SK-MEL-5 (cell line): ENCODE measurements at regions not wholly inside any gene's neighbourhood (a gene's known extent, or its start where the extent isn't known, plus 50 kb on each side); places are given as distances from the start of the nearest gene placed in this dataset.

Experiments used
- DNase-seq: peaks from one replicate; pipeline ENCODE4 v3.0.0-alpha.2; 2016; ENCODE audit warnings: low read depth, low spot score
- in situ Hi-C: cut with HindIII; loops from 2 replicates; pipeline ENCODE4 v1.10.0; 2016; ENCODE audit warnings: low sequenced_read_pairs, high pct_unique_total_duplicates, low pct_unique_long_range_greater_than_20kb

DNA sequence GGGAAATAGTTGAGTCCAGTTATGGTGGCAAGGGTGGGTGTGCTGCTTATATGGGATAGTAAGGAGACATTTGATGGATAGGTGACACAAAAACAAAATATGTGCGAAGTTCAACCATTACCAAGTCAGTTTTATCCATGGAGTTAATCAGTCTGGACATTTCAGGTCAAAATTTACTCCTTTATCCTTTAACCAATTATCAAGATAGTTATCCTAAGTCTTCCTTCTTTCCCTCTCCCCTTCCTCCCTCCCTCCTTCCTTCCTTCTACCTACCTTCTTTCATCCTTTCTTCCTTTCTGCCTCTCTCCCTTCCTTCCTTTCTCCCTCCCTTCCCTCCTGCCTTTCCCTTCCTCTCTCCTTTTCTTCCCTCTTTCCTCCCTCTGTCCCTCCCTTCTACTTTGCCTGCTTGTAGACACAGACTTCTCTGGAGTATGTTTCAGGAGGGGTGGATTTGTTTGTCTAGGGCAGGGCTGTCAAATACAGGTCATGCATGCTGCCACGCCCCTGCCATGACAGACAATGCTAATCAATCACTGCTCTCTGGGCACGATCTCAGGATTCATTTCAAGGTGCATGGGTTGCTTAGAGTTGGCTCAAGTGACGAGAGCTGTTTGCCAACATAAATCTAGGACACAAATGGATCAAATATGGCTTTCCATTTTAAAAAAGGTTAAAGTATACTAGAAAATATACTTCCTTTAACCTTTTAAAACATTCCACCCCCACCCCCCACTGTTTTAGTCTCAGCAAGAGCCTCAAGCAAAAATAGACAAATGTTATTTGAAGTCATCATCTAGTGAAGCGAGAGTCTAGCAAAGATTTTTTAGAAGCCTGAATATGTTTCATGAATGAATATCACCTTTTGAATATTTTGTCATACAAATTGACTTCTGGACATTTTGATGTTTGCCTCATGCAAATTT lies 281.6 kb upstream of the CITED2 start:
- in situ Hi-C loops = no loop called here
- no peak for DNase-seq

DNA sequence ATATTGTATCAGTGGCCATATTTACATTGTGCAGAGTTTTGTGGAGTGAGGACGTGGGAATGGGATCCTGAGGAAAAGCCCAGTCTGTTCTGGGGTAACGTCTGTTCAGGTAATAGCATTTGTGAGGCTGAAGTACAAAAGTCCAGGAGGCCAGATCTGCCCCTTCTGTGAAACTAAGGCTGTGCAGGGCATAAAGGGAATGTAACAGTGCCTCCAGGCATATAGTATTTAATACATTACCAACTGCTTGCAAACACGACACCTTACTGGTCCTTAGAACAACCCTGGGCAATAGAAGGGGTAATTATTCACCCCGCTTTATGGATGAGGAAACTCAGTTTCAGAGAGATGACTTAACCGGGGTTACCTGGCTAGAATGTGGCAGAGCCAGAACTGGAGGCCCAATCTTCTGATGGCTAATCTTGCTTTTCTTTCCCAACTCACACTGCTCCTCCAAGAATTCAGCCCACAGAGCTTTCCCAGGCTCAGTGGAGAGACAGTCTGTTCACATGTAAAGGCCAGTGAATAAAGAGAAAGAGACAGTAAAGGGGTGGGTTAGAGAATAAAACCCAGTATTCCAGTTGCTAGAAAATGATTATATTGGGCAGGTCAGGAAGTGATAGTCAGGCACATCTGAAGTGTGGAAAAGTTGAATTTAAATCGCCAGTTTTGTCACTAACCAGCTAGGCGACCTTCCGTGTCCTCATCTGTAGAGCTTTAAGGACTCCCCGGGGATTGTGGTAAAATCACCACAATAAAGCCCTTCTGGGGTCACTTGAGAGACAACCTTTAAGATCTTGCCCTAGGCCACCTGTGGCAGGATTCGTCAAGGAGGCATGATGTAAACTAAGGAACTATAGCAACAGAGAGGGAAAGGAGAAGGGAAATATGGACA lies 280.7 kb upstream of the CITED2 start:
- in situ Hi-C loops = no loop called here
- no peak for DNase-seq

DNA sequence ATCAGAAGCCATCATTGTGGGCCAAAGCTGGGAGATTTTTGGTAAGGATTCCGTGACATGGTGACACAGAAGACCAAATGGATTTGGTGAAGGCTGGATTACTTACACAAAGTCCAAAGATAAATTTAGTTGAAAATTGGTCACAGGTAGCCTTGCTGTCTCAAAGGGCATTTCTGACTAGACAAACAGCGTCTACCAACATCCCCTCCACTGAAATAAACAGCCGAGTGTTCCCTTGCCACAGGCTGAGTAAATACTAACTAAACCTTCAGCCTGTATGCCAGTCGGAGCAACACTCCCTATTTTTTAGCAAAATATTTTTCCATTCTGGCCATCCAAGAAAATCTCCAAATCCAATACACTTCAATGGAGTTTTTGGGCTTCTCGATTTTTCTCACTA lies 279.9 kb upstream of the CITED2 start:
- no peak for DNase-seq
- in situ Hi-C loops = no loop called here

DNA sequence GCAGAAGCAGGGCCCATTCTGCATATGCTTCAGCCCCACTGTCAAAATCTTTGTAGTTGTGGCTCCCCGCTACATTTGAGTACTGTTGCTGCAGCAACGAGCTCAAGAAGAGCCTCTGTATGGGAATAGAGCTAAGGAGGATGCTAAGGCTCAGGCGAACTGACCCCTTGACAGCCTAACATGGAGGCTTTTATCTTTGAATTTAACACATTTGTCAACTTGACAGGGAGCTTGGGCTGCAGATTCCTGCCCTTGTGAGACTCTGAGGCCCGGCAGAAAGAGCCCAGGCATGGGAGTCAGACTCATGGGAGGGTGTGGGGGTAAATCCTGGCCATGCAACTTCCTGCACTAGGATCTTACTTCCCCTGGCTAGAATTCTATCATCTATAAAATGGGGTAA lies 278.7 kb upstream of the CITED2 start:
- in situ Hi-C loops = no loop called here
- DNase-seq = no peak

DNA sequence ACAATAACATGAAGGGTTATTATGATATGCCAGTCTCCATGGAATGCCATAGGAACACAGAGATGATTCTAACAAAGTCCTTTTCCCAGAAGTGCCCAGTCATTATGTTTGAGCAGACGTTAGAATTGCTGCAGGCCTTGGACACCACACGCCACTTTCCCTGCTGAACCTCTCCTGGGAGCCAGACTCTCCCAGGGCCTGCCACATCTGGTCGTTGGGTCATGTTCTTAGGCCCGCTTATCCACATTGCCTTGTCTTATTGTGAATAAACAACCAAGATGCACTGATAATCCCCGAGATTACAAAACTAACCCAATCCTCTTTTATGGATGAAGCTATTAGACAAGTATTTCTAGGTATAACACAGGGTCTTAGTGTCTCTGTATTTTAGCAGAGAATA lies 276.5 kb upstream of the CITED2 start:
- no peak for DNase-seq
- in situ Hi-C loops = no loop called here

DNA sequence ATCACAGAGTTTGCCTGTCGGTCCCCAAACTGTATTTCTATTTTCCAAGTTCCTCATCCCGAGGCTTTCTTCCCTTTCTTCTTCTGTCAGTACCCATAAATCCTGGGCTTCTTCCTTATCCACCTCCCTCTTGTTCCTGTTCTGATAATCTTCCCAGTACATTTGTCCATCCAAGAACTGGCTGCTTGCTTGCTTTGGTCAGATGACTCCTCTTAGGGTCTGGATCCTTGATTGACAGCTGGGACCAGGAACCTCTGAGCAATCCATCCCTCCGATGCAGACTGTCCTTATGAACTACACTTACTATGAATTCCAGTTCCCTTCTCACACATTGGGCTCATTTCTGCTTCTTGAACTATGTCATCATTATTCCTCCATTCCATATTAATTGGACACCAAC lies 275.3 kb upstream of the CITED2 start:
- no peak for DNase-seq
- in situ Hi-C loops = no loop called here

DNA sequence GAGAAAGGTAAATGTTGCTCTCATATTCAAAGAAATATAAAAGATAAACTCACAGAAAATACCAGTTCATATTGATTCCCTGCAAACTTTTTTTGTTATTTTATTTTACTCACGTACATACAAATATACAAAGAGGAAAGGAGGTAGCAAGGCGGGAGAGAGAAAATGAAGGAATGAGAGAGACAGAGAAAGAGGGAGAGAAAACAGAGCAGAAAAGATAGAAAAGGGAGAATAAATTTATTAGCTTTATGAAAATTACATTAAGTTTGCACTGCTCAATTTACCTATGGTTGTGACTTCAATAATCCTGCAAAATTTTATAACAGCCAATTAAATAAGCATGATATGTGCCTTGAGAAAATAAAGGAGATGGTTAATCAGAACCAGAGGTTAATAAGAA lies 274.7 kb upstream of the CITED2 start:
- DNase-seq = no peak
- in situ Hi-C loops = no loop called here

DNA sequence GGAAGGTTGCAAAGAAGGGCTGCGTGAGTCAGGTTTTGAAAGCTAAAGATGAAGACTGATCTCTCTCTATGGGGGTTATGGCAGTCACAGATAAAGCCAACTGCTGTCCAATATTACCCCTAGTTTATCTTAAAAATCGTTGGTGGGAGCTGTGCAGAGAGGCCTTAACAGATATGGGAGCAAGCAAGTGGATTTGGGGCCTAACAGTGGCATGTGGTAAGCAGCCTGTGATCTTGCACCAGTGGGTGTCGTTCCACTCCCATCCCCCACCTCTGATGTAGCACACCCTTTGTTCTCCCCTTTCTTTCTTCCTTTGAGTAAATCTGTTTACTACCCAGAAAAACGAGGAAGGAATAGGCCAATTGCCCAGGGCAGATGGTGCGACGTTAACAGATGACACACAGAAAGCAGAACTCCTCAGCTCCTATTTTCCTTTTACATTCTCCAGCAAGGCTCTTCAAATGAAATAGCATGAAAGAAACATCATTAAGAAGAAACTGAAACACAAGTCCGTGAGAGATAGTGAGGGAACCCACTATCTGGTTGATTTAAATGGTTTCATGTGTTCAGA lies 274.1 kb upstream of the CITED2 start:
- in situ Hi-C loops = no loop called here

DNA sequence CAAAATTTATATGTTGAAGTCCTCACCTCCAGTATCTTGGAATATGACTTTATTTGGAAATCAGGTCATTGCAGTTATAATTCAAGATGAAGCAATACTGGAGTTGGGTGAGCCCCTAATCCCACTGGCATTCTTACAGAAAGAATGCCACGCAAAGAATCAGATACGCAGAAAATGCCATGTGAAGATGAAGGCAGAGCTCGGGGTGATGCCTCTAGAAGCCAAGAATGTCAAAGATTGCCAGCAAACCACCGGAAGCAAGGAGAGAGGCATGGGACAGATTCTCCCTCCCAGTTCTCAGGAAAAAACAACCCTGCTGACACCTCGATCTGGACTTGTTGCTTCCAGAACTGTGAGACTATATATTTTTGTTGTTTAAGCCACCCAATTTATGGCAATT lies 273.4 kb upstream of the CITED2 start:
- DNase-seq = no peak
- in situ Hi-C loops = no loop called here

More for the DNA sequence above, 274.1 kb upstream of the CITED2 start:
- no peak for DNase-seq

DNA sequence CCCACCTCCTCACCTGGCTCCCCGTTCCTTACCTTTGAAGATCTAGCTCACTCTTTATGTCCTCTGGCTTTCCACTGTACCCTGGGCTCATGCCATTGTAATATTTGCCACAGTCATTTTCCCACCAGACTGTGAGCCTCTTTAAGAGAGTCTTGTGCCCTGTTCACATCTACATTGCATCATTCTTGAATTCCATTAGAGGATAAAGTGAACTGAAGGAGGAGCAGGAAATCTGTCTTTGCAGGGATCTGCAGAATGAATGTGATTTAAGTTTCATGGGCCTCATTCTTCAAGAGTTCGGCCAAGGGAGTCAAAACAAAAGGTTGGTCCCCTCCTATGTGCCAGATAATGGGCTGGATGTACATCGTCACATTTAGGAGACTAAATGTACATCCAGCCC lies 272.6 kb upstream of the CITED2 start:
- in situ Hi-C loops = no loop called here
- DNase-seq = no peak

DNA sequence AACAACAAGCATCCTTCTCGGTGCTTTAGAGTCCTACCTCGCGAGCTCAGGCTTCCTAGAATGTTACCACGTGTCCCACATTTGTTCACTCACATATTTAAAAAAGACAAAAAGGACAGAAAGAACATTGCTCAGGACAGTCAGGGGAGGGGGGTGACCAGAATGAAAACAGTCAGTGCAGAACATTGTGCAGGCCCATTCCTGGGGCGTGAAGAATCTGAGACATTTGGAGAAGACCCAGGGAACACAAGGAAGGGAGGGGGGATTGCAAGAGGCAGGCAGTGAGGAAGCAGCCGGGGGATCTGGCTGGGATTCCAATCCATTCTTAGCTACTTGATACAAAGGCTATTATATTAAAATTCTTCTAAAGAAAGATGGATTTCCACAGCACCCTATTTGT lies 270.4 kb upstream of the CITED2 start:
- in situ Hi-C loops = no loop called here
- no peak for DNase-seq

DNA sequence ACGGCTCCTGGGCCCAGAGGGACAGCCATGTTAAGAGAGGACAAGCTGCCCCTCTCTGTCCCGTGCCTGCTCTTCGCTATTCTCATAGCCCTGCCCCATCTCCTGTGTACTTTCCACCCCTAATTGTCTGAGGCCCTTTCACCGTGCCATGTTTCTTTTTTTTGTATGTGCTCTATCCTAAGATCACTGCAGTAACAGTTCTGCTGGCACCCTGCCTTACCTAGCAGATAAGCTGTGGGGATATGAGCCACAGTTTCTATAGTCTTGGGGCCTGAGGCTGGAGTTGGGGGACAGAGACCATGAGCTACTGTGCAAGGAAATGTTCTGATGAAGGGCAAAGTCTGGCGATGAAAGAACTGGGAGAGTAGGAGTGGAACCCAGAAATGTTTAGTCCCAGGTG lies 269.5 kb upstream of the CITED2 start:
- DNase-seq = no peak
- in situ Hi-C loops = no loop called here

DNA sequence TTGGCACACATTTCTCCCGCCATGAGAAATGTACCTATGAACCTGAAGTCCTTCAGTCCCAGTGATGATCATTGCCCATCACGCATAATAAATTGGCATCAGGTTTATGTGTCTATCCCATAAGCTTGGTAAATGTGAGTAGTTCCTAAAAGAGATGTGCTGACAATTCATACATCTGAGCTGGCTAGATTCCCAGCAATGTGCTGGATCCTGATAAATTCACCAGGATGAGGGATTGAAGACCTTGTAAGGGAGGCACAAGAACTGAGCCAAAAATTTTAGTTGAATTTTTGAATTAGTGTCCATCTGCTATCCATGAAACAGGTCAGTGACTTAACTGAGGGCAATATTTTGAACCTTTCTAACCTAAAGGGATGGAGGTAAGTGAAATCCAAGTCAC lies 267.9 kb upstream of the CITED2 start:
- DNase-seq = no peak

DNA sequence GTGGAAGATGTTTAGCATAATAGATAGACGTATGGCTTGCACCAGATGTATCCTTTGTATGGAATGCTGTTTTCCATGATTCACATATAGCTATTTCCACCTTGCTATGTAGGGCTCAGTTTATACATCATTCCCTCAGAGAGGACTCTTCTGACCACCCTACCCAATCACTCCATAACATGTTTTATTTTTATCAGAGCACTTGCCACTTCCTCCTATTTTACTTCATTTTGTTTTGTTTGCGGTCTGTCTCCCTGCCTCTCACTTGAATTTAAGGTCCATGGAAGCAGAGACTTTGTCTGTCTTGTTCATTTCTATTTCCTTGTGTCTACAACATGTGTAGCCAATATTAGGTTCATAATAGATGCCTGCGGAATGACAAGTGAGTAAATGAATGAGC lies 266.9 kb upstream of the CITED2 start:
- in situ Hi-C loops = no loop called here
- DNase-seq = no peak

More for the DNA sequence above, 267.9 kb upstream of the CITED2 start:
- in situ Hi-C loops = no loop called here

DNA sequence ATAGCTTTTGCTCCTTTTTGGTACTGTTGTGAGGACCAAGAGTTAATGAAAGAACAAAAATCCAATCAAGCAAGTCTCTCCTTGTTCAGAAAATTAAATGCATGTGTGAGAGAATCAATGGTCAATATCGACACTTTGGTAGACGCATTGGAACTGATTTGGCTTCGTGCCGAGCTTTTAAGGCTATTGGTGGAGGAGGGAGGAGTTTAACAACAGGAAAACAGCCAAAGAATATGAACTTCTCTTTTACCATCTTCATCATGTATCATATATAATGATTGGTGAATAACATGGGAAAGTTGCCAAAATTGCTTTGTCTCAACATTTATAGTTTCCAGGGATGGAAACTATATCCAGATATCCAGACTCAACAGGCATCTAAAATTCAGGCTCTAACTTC lies 266.5 kb upstream of the CITED2 start:
- in situ Hi-C loops = no loop called here
- no peak for DNase-seq

DNA sequence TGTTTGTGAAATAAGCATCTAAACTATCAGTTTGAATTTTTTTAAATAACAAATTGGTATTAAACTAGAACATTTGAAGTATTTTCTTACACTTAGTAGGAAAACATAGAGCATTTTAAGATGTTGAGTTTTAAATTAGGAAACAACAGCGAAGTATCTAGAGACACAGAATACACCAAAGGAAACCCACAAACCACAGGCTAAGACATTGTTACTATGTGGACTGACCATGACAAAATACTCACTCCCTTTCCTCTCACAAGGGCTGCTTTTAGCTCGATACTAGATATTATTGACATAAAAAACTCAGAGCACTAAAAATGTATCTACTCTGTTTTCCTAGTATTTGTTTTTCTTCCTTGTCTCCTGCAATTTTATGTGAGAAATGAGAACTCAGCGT lies 266.0 kb upstream of the CITED2 start:
- in situ Hi-C loops = no loop called here
- DNase-seq = no peak

DNA sequence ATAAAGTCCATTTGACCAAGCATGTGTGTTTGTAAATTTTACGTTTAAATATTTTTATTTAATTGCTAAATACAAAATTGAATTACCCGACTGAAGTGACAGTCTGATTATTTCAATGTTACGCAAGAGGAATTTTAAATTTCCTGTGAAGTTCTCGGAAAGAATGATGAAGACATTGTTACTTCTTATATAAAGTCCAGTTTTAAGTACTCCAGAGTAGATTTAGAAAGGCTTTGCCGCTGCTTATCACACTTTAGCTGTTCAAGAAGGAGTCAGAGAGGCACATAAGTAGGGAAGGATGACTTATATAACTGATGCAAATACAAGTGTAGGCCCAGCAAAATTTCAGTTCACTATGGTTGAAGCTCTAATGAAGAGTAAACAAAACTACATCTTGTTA lies 265.1 kb upstream of the CITED2 start:
- DNase-seq = no peak

DNA sequence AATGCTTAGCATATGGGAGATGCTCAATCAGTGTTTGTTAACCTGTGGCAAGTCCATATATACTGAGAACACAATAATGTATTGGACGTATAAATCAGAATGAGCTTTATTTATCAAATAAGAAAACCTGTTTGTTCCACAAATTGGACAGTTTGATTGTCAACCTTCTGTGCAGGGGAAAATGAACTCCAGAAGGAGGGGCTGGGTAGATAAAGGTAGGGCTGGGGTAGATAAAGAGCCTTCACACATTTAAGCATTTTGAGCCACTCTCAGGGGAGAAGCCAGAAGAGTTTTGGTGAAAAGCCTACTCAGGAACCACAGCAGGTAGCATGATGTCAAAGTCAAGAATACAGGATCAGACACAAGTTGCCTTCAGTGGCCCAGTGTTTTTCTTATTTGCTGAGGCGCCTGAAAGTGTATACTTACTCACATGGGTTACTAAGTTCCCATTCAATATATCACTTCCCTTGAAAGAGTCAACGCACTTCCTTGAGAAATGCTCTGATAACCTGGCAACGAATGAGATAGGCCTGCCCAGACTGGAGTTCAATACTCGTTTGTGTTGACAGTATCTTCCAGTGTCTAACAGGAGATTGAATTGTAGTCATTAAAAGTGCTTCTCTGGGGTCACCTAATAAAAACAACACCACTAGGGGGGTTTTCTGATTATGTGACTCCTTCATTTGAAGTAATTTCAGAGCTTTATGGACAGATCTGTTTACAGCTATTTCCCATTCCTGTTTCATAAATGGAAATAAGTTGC lies 263.9 kb upstream of the CITED2 start:
- in situ Hi-C loops = no loop called here

More for the DNA sequence above, 265.1 kb upstream of the CITED2 start:
- in situ Hi-C loops = no loop called here

More for the DNA sequence above, 263.9 kb upstream of the CITED2 start:
- DNase-seq = no peak
